SIG-M5 (cell line): ENCODE measurements at regions not wholly inside any gene's neighbourhood (a gene's known extent, or its start where the extent isn't known, plus 50 kb on each side); places are given as distances from the start of the nearest gene placed in this dataset.

ENCODE experiments used
- DNase-seq: peaks from one replicate; lab custom pipeline; 2025; lab: John Stamatoyannopoulos, UW

DNA sequence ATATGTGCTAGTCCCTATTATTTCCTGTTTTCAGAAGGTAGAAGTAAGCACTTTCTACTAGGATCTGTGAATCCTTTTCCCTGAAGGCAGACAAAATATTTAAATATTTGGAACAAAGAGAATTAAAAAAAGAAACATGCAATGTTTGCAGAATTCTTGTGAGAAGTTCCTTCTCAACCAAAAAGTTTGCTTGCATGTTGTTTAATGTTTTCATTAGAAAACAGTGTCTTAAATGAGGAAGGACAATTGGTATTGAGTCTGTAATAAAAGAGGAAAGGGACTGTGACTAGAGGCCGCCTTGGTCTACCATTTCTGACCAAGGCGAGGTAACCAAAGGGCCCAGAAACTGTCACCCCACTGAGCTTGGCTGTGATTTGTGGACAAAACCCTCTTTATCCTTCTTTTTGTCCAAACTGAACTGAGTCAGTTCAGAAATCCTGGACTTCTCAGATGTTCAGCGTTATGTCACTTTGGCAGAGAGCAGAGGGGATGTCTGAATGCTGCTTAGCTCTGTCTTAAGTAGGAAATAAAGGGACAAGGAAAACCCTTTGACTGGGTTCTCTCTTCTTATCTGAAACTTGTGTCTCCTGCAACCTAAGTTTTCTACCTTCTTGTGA lies 129.8 kb upstream of the CPM start:
- no peak for DNase-seq

DNA sequence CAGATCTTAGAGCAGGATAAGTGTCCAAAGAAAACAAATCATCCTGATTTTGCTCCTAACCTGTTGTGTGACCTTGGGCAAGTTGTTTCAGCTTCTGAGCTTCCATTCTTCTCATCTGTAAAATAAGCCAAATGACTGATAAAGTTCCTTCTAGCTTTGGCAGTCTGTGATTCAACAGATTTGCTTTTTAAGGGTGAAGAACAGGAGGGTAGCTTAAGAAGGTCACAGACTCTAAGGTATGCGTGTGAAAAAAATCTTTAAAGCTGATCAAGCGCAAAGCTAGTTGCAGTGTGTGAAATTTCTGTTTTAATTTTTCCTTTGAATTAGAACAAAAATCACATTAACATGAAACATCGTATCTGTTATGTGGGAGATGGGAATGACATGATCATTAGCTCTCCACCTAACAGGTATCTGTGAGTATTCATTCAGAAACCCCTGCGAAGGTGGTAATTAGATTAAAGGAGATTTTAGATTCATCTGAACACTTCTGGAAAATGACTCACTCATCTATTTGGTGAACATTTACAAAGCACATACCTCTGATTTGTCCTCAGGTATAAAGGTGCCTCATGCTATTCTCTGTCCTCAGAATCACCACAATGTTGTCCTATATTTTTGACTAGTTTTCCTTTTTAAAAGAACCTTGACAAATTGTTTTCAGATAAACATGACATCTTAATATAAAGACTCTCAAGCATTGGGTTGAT lies 131.9 kb upstream of the CPM start:
- no peak for DNase-seq

- no peak for DNase-seq
These were observed 132.8 kb upstream of the CPM start for GRCh38 chr12:69065775-69066174.

DNA sequence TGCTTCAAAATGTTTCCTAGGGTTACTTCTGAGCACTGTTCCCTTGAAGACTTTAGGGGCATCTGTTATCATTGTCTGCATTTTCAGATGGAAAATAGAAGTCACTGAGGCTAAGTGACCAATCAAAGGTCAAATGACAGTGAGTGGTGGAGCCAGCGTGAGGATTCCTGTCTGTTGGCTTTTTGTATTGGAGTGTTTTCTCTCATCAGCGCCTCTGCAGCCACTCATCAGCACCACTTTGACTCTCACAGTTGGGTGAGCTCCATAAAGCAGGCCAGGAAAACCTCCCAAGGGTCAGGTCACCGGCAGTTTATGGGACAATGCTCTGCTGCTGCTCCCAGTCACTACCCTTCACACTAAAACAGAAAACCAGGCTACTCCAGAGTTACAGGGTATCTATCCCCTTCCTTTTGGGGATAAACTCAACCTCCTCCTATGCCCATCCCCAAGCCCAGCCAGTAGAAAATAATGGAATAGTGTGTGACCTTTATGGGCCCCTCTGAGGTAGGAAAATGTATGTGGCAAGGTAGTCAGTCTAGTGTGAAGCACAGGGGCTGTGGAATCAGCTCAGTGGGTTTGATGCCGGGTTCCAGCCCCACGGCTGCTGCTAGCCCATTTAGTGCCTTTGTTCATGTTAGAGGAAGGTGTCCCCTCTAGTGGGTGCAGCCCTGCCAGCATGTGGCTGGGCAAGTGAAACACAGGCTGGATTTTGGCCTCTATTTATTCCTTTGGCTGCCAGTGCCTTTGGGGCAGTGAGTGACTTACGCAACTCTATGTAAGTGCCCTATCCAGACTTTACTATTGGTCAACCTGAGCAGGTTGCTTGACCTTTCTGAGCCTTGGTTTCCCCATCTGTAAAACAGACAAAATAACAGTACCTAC lies 133.8 kb upstream of the CPM start:
- DNase-seq = no peak

- no peak for DNase-seq
These were observed 134.7 kb upstream of the CPM start for GRCh38 chr12:69067713-69068112.

GRCh38 chr12:69068448-69068847 lies 135.5 kb upstream of the CPM start:
- DNase-seq = no peak

DNA sequence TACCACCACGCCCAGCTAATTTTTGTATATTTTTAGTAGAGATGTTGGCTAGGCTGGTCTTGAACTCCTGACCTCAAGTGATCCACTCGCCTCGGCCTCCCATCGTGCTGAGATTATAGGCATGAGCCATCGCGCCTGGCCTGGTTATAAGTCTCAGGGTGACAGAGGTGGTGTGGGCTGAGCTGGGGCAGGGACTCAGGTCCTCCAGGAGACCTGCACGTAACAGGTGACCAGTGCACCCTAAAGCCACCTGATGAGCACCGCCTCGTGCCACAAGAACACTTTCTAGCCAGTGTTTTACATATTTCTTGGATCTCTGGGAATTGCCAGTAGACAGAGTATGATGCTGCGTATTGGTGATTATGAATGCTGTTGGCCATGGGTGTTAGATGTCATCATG lies 136.5 kb upstream of the CPM start:
- no peak for DNase-seq

- DNase-seq = no peak
These were observed 137.5 kb upstream of the CPM start for GRCh38 chr12:69070319-69071090.

GRCh38 chr12:69071091-69071370 lies 138.1 kb upstream of the CPM start:
- no peak for DNase-seq

DNA sequence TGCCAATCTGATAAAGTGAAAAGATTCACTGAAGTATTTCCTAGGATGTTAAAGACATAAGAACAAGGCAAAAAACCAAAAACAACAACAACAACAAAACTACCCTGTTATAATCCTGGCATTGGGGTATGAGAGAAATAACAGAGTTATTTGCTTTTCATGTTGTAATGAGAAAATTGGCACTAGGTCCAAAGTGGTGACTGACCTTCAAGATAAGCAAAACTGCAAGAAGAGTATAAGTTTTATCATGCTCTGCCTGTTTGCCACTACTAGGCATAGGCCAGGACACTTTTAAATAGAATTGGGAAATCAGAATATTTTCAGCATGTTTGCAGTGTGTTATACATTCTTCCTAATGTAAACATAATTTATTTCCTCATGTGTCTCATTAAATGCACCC lies 140.1 kb upstream of the CPM start:
- no peak for DNase-seq

DNA sequence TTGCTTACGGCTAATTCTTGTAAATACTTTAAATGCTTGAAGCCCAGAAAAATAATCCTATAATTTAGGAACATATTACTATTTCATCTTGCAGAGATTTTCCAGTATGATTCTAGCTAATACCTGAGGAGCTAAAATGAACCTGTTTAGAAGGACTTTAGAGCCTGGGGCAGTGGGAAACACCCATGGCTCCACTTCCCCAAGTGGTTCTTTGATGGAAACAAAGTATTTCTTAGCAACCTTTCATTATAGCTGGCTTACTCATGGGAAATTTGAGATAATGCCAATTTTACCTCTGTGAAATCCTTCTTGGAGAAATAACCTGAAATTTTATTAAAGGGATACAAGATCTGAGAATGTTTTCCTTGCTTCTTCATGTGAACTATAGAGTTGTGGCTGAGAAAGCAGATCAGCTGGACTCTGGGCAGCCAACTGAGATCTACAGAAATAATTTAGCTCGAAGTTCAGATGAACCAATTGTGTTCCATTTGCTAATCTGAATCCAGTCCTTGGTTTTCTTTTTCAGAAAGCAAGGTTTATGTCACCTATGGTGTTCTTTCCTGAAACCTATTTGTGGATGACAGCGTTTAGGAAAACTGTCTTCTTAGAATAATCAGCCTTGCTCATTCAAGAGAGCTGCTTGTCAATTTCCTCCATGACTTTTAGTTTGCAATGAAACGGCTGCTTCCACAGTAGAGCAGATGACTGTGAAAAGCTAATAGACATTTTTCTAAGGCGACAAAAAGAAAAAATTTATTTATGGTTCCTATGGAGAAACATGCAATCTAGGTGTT lies 141.8 kb upstream of the CPM start:
- no peak for DNase-seq

DNA sequence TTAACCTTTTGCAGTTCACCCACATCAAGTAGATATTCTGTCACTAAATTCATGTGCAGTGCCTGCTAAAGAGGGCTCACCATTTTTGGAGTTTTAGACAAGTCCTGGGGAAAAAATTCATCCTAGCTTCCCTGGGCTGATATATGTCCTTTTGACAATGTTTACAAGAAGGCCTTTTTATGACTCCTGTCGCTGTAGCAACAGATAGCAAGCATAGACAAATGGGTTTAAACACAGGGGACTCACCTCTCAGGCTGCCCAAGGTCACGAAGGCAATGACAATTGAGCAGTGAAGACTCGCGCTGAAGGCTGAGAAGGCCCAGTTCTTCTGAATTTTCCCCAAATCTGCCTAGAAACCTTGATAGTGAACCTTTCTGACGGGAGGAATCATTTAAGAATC lies 150.7 kb upstream of the CPM start:
- DNase-seq = no peak

DNA sequence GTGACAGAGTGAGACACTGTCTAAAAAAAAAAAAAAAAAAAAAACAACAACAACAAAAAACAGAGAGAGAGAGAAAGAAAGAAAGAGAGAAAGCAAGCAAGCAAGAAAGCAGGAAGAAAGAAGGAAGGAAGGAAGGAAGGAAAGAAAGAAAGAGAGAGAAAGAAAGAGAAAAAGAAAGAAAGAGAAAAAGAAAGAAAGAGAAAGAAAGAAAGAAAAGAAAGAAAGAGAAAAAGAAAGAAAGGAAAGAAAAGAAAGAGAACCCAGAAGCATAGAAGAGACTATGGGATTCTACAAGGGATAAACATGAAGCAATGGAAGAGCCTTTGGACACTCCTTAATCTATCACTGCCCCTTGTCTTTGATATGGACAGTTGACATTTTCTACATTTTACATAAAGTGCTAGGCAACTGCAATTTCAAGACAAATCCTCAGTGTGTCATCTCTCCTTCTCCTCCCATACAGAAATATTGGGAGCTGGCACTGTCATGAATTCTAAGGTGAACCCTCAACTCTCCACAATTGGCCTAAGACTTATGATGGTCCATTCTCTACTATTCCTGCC lies 151.9 kb upstream of the CPM start:
- DNase-seq = no peak

- no peak for DNase-seq
These were observed 152.9 kb upstream of the CPM start for GRCh38 chr12:69085852-69086251.

DNA sequence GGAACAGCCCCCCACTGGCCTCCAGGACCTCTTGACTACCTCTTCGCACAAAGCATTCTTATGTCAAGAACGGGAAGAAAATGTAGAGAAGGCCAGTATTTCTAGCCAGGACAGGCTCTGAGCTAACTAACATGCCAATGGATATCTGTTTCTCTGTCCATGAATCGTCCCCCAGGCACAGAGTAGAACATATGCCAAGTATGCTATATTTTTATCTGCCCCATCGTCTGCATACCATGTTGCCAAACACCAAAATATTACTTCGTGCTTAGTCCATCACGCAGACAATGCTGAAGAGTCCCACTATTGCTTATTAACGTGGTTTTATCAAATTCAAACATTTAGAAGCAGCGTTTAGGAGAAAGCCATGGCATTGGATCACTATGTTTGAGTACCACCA lies 151.4 kb upstream of the CPSF6 start:
- no peak for DNase-seq

DNA sequence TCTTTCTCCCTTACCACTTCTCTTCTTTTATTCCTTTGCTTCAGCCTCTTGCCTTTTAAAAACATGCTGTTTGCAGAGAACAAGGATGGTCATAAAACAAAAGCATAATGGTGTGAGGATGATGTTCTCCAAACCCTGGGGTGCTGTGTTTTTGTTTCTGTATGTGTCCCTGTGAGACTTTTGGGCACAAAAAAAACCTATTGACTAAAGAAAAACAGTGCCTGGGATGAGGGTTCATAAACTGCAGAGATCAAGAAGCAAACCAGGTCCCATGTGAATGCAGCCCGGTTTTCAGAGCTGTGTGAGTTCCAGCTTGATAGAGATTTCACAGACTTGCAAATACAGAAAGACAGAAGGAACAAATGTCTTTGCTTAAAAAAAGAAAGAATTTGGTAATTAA lies 148.6 kb upstream of the CPSF6 start:
- DNase-seq = no peak

DNA sequence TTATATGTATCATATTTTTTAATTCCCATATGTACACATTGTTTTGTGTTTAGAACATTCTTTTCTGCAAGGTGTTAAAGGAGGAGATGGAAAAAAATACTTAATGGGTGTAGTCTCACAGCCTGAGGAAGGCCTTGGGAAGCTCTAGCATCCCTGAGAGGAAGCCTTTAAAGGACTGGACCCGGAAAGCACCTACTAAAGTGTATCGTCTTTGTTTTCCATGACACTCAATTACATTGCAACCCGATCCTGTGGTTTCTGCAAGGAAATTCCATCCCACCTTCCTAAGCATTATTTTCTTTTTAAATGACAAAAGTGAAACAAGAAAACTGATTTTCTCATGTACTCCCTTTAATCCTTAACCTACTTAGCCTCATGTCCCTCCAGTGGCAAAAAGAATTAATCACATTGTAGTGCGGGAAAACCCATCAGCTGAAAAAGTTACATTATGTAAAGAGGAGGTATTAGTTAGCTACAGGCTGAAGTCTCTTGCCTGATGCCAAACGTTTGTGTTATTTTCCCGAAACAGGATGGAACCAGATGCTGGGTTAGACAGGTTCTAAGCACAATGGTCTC lies 147.8 kb upstream of the CPSF6 start:
- no peak for DNase-seq

- no peak for DNase-seq
These were observed 147.2 kb upstream of the CPSF6 start for GRCh38 chr12:69092137-69092536.

GRCh38 chr12:69094606-69095216 lies 144.7 kb upstream of the CPSF6 start:
- DNase-seq = no peak

DNA sequence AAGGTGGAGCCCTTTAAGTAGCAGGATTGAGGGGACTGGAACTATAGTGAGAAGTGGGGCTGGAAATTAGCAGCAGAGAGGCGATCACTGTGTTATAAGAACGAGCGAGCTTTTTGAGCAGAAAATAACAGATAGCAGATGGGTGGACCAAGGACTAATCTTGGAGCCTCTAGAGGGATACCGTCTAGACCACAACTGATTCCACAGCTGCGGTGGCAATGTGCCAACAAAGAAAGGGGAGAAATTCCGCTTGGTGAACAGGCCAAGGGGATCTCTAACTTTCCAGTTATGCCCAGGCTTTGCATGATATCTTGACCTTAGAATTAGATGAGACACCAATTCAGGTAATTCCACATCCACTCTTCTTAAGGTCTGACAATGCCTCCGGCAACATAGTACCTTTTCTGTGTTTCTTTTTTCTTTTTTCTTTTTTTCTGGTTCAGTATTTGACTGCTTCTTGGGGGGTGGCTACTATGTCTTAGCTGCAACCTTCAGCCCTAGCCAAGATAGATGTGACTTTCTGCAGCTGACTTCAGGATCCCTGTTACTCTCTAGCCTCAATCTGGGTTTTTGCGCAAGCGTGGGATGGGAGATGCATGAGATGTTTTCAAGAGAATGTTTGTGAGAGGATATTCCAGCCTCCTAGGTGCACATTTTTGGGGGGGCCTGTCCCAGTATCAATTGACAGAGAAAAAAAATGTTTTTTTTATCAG lies 143.4 kb upstream of the CPSF6 start:
- no peak for DNase-seq
